Colonic mucosa (tissue), 4 donors: ENCODE measurements at regions not wholly inside any gene's neighbourhood (a gene's known extent, or its start where the extent isn't known, plus 50 kb on each side); places are given as distances from the start of the nearest gene placed in this dataset.

Experiments used
- DNase-seq: peaks from one replicate; pipeline ENCODE4 v3.0.0-alpha.2; 2020
- H3K27ac ChIP-seq: fragments of 200-600 bp; one replicate; pipeline ENCODE4 v1.8.0; 2021
- H3K27me3 ChIP-seq: fragments of 200-600 bp; one replicate; pipeline ENCODE4 v1.8.0; 2021
- H3K36me3 ChIP-seq: fragments of 200-600 bp; one replicate; pipeline ENCODE4 v1.8.0; 2021
- H3K4me1 ChIP-seq: fragments of 200-600 bp; one replicate; pipeline ENCODE4 v1.8.0; 2021; ENCODE audit warnings: mild to moderate bottlenecking
- H3K4me3 ChIP-seq: fragments of 200-600 bp; one replicate; pipeline ENCODE4 v1.8.0; 2021
- H3K9ac ChIP-seq, 2 donors: one replicate each; pipeline ENCODE4 v1.7.0; 2013; ENCODE audit warnings: control low read depth in 2 of 2, low read depth in 2 of 2, low read length in 2 of 2
- H3K9me3 ChIP-seq: fragments of 200-600 bp; one replicate; pipeline ENCODE4 v1.8.0; 2021
- intact Hi-C: fragments of 100-400 bp; cut with DNase I; formaldehyde crosslinking; loops from one replicate; pipeline ENCODE4 v1.14.1; 2022
- TF ChIP-seq, protein P1 (sequence below): fragments of 200-600 bp; IDR thresholded peaks from one replicate; pipeline ENCODE4 v1.8.0; 2022; ENCODE audit warnings: antibody characterized with exemption, mild to moderate bottlenecking
- donor health status: healthy.
- donor health status: DM: no; HTN: no; CAD: no.
- donor health status: DM: no; HTN: no; CAD: no.

DNA sequence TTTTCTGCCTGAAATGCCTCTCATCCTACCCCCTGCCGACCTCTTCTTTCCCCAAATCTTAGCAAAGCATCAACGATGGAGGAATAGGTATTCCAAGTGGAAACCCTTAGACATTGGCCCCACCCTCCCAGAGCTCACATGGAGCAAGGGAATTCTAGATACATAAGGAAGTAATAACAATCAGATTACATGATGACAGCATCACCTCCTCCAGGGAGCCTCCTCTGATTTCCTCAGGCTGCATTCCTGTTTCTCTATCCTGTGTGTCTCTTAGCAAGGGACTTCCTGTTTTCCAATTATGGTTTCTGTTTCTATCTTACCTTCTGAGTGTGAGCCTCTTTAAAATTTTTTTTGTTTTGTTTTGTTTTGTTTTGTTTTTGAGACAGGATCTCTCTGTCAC, 246.6 kb downstream of the TSHZ3 start:
- intact Hi-C loops: no loop called here

DNA sequence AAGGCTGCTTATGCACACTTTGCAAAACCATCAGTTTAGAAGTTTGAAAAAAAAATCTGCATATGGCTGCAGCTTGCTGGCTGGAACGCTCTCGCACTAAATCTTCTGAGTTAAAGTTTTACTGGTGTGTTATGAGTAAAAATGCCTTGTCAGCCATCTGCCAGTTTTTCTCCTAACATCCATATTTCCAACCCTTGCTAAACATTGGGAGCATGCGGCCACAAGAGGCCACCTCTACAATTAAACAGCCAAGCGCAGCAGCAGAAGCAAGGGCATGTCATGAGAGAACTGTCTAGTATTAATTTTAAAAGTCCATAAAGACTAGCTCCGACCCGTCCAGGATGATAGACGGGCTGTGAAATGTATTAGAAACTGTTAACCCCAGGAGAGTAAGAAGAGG, 248.3 kb downstream of the TSHZ3 start:
- no peak overlapping the region for H3K27ac ChIP-seq
- H3K9ac ChIP-seq: no peak overlapping the region
- no peak for DNase-seq
- TF ChIP-seq, protein P1, sequence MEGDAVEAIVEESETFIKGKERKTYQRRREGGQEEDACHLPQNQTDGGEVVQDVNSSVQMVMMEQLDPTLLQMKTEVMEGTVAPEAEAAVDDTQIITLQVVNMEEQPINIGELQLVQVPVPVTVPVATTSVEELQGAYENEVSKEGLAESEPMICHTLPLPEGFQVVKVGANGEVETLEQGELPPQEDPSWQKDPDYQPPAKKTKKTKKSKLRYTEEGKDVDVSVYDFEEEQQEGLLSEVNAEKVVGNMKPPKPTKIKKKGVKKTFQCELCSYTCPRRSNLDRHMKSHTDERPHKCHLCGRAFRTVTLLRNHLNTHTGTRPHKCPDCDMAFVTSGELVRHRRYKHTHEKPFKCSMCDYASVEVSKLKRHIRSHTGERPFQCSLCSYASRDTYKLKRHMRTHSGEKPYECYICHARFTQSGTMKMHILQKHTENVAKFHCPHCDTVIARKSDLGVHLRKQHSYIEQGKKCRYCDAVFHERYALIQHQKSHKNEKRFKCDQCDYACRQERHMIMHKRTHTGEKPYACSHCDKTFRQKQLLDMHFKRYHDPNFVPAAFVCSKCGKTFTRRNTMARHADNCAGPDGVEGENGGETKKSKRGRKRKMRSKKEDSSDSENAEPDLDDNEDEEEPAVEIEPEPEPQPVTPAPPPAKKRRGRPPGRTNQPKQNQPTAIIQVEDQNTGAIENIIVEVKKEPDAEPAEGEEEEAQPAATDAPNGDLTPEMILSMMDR: no peak
- no peaks in the 10 kb centered on the region for H3K36me3 ChIP-seq
- intact Hi-C loops: no loop called here
- H3K9me3 ChIP-seq: no peaks in the 10 kb centered on the region
- no peak overlapping the region for H3K4me3 ChIP-seq
- H3K4me1 ChIP-seq: no peaks in the 10 kb centered on the region
- no peaks in the 10 kb centered on the region for H3K27me3 ChIP-seq

More for the DNA sequence above, 246.6 kb downstream of the TSHZ3 start:
- no peak overlapping the region for H3K27ac ChIP-seq
- DNase-seq: no peak
- no peaks in the 10 kb centered on the region for H3K4me1 ChIP-seq
- no peaks in the 10 kb centered on the region for H3K9me3 ChIP-seq
- no peaks in the 10 kb centered on the region for H3K27me3 ChIP-seq
- no peak overlapping the region for H3K4me3 ChIP-seq
- H3K9ac ChIP-seq: no peak overlapping the region
- TF ChIP-seq, protein P1: no peak
- no peaks in the 10 kb centered on the region for H3K36me3 ChIP-seq

DNA sequence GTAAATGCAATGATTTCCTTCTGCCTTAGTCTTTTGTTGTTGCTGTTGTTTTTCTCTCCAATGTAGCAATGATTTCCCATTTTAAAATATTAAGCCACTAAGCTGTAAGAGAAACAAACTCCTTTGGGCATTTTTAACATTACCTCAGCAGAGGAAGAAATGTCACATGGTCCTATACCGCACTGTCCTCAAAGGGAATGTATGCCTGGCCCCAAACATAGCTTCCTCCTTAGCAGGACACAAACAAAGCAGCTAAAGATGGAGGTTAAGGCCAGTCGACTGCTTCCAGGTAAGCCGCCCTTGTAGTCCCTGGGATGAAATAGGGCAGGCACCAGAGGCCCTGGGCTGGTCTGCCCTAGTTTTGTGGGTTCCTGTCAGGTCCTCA, 249.0 kb downstream of the TSHZ3 start:
- Histone ChIP-seq H3K9me3 (no peaks in the 10 kb centered on the region), H3K36me3 (no peaks in the 10 kb centered on the region), H3K9ac (no peak overlapping the region), H3K27ac (no peak overlapping the region), H3K4me1 (no peaks in the 10 kb centered on the region), H3K4me3 (no peak overlapping the region), H3K27me3 (no peaks in the 10 kb centered on the region)
- intact Hi-C loops: no loop called here
- no peak for DNase-seq
- TF ChIP-seq, protein P1: no peak

DNA sequence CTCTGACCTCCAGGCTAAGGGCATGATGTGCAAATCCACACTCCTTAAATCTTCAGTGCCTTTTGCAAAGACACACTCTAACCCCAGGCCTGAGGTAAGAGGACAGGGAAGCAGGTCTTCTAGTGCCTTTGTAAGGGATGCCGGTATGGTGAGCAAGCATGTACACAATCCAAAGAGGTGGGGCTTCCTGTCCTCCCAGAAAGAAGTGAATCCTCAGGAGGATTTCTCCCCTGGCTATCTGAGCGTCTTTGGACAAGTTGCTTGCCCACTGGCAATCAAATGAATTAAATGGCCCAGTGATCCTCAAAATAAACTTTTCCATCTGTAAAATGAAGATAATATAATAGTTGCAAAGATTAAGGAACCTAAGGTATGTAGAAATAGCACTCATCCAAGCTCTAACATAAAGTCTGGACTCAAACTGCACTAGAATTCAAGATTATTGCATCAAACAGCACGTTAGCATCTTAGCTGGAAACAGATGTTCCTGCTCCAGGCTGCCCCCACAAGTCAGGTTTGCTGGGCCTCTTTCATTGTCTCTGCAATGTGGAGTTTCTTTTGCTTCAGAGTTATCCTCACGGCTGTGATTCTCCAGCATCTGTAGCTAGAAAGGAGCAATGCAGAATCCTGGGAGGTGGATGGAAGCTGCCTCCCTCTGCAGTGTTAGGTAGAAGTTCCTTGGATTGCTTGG, 249.6 kb downstream of the TSHZ3 start:
- no peaks in the 10 kb centered on the region for H3K9me3 ChIP-seq
- no peak for DNase-seq
- intact Hi-C loops: no loop called here
- H3K9ac ChIP-seq: no peak overlapping the region
- H3K36me3 ChIP-seq: no peaks in the 10 kb centered on the region
- H3K27me3 ChIP-seq: no peaks in the 10 kb centered on the region
- H3K27ac ChIP-seq: no peak overlapping the region
- TF ChIP-seq, protein P1: no peak
- no peaks in the 10 kb centered on the region for H3K4me1 ChIP-seq
- H3K4me3 ChIP-seq: no peak overlapping the region

DNA sequence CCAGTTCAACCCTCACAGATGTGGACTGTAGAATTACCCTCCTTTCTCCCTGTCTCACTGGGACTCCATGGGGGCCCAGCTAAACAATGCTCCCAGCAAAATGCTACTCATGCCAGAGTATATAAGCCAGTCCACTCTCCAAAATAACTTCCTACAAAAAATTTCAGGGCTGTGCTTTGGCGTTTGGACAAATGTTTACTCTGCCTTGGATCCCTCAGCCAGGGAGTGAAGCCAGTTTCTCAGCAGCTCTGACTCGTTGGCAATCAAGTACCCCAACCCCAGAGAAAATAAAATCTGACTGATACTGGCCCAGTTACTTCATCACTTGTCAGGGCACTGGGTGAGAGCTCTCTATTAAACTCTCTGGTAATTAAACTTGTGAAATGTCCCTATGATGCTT, 250.4 kb downstream of the TSHZ3 start:
- Histone ChIP-seq H3K4me1 (no peaks in the 10 kb centered on the region), H3K27ac (no peak overlapping the region), H3K36me3 (no peaks in the 10 kb centered on the region), H3K9ac (no peak overlapping the region), H3K4me3 (no peak overlapping the region), H3K9me3 (no peaks in the 10 kb centered on the region), H3K27me3 (no peaks in the 10 kb centered on the region)
- intact Hi-C loops: no loop called here
- DNase-seq: no peak
- TF ChIP-seq, protein P1: no peak
